Adrenal gland (tissue), 5 donors: ENCODE measurements at regions not wholly inside any gene's neighbourhood (a gene's known extent, or its start where the extent isn't known, plus 50 kb on each side); places are given as distances from the start of the nearest gene placed in this dataset.

Experiments
- CTCF ChIP-seq, 6 experiments: fragments of 450-650 bp in 4 of 6; fragments of 200-600 bp in 2 of 6; sonication (generic) in 1 of 6; IDR thresholded peaks; 1 replicate in 5 of 6; 2 replicates in 1 of 6; pipeline versions ENCODE4 v1.5.1 to v1.8.0; 2016 to 2021; ENCODE audit warnings: antibody characterized with exemption in 6 of 6, mild to moderate bottlenecking in 2 of 6, moderate library complexity in 1 of 6
- POLR2A ChIP-seq, 2 donors: fragments of 450-650 bp; IDR thresholded peaks; one replicate each; pipeline ENCODE4 v1.6.1; 2017; ENCODE audit warnings: antibody characterized with exemption in 2 of 2, mild to moderate bottlenecking in 2 of 2, moderate library complexity in 1 of 2
- donor health status: DM: no; HTN: no; CAD: no.

DNA sequence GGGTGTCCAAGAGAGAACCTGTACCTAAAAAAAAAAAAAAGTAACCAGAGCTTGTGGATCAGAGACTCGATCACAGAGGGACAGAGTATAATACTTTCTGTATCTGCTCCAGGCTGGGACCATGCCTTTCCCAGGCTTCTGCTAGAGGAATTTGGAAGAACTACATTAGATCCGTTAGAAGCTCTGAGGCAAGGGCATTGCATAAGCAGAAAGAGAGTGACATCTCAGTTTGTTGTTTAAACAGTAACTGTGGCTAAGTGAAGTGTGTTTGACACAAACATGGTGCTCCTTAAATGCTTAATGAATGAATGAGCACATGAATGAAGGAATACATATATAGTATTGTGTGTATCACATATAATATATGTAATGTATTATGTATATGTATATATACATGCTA, 131.2 kb downstream of the HS3ST3B1 start:
- TF ChIP-seq POLR2A (IDR thresholded peaks at IDR 0.05) (no peak), CTCF (IDR thresholded peaks at IDR 0.05) (no peak)
